ENCODE measurements at regions not wholly inside any gene's neighbourhood (a gene's known extent, or its start where the extent isn't known, plus 50 kb on each side); places are given as distances from the start of the nearest gene placed in this dataset.

GRCh38 chr2:180828756-180829155 is 151.6 kb upstream of the UBE2E3 start:
- Histone ChIP-seq H3K79me1 (ENCODE audit: low read depth in 1 of 2, low read length in 2 of 2) (no peaks in the 10 kb centered on the region), H3K36me3 (ENCODE audit: control insufficient read depth, insufficient read depth, low read length) (no peaks in the 10 kb centered on the region), H2BK120ac (ENCODE audit: low read depth, low read length) (no peak overlapping the region), H3K9me1 (ENCODE audit: insufficient read depth, low read length) (no peaks in the 10 kb centered on the region), H3K18ac (ENCODE audit: low read depth, low read length) (no peak overlapping the region), H3K23ac (ENCODE audit: low read depth, low read length) (no peak overlapping the region), H2AK9ac (replicated peaks; ENCODE audit: low read depth, low read length, poor library complexity) (no peak overlapping the region), H2AK5ac (ENCODE audit: low read depth, low read length) (no peak overlapping the region), H3K4me2 (ENCODE audit: low read depth, low read length) (no peak overlapping the region), H3K4me3 (ENCODE audit: insufficient read depth, low read depth, low read length) (no peak overlapping the region), H4K5ac (ENCODE audit: low read depth, low read length) (no peak overlapping the region), H3K9me3 (ENCODE audit: control insufficient read depth, insufficient read depth, low read length) (no peaks in the 10 kb centered on the region), H4K20me1 (ENCODE audit: insufficient read depth, low read length) (no peaks in the 10 kb centered on the region), H4K91ac (ENCODE audit: insufficient read depth, low read depth, low read length) (no peak overlapping the region), H2BK15ac (ENCODE audit: low read depth, low read length) (no peak overlapping the region), H3K9ac (ENCODE audit: low read depth, low read length) (no peak overlapping the region), H3K27me3 (ENCODE audit: control insufficient read depth, insufficient read depth, low read length) (no peaks in the 10 kb centered on the region), H3K56ac (ENCODE audit: extremely low read depth, insufficient read depth, low read length) (no peak overlapping the region), H2AFZ (replicated peaks; ENCODE audit: low read length, poor library complexity) (no peak overlapping the region), H4K8ac (ENCODE audit: low read depth in 2 of 2, low read length in 2 of 2) (no peak overlapping the region), H3K4me1 (ENCODE audit: control insufficient read depth, insufficient read depth, low read length) (no peaks in the 10 kb centered on the region), H3K4ac (ENCODE audit: low read depth, low read length) (no peak overlapping the region), H3K14ac (replicated peaks; ENCODE audit: low read depth, low read length) (no peak overlapping the region), H2BK5ac (ENCODE audit: low read depth, low read length, poor library complexity, severe bottlenecking) (no peak overlapping the region), H3K27ac (ENCODE audit: insufficient read depth, low read length) (no peak overlapping the region), H2BK20ac (ENCODE audit: low read depth, low read length) (no peak overlapping the region)
- WGBS, 2 experiments (ENCODE audit: extremely low coverage in 2 of 2, insufficient read length in 1 of 2): no CpG with 5 or more reads among the region's 2 CpGs
- in situ Hi-C loops (cut with MboI; ENCODE audit: low sequenced_read_pairs) (no loop called here), dilution Hi-C loops (cut with HindIII; ENCODE audit: low sequenced_read_pairs, unreplicated experiment) (no loop called here), intact Hi-C loops (cut with micrococcal nuclease) (no loop called here)
- DNase-seq (no peak), ATAC-seq (ENCODE audit: low read depth) (no peak)
- BruUV-seq (replicated peaks): no TSS peak
- TF ChIP-seq BHLHE40 (IDR thresholded peaks at IDR 0.05; ENCODE audit: low read depth, low read length): no peak
- no peak for TF ChIP-seq POLR2A (IDR thresholded peaks at IDR 0.05; ENCODE audit: low read depth, low read length)
- TF ChIP-seq USF2 (IDR thresholded peaks at IDR 0.05; ENCODE audit: low read depth, low read length): no peak
- TF ChIP-seq RFX5 (IDR thresholded peaks at IDR 0.05; ENCODE audit: low read depth, low read length): no peak
- TF ChIP-seq ELK1 (IDR thresholded peaks at IDR 0.05; ENCODE audit: borderline replicate concordance, low read depth, low read length): no peak
- no peak for TF ChIP-seq CTCF (conservative IDR thresholded peaks at IDR 0.05; ENCODE audit: low read depth, low read length)
- no peak for TF ChIP-seq SMC3 (IDR thresholded peaks at IDR 0.05; ENCODE audit: low read depth, low read length)
- ChIA-PET POLR2A (ENCODE audit: unreplicated experiment) (no interaction called here), CTCF (no interaction called here)
